ENCODE measurements at regions not wholly inside any gene's neighbourhood (a gene's known extent, or its start where the extent isn't known, plus 50 kb on each side); places are given as distances from the start of the nearest gene placed in this dataset.

DNA sequence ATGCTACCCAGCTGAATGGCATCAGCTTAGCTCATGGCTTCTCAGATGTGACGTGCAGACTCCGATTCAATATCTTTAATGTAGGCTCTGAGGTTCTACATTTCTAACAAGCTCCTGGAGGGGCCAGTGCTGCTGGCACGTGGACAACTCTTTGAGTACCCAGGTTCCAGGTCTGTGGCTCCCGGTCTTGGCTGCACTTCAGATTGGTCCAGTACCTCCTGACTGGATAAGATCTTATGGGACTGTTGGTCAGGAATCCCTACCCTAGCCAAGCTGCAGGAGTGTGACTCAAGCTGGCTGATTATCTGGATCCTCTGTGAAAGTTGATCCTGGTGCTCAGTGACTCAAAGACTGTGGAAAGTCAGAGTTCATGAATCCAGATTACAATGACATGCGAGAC, 222.1 kb downstream of the ANKRD30B start:
- TF ChIP-seq, protein P1, sequence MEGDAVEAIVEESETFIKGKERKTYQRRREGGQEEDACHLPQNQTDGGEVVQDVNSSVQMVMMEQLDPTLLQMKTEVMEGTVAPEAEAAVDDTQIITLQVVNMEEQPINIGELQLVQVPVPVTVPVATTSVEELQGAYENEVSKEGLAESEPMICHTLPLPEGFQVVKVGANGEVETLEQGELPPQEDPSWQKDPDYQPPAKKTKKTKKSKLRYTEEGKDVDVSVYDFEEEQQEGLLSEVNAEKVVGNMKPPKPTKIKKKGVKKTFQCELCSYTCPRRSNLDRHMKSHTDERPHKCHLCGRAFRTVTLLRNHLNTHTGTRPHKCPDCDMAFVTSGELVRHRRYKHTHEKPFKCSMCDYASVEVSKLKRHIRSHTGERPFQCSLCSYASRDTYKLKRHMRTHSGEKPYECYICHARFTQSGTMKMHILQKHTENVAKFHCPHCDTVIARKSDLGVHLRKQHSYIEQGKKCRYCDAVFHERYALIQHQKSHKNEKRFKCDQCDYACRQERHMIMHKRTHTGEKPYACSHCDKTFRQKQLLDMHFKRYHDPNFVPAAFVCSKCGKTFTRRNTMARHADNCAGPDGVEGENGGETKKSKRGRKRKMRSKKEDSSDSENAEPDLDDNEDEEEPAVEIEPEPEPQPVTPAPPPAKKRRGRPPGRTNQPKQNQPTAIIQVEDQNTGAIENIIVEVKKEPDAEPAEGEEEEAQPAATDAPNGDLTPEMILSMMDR (IDR thresholded peaks at IDR 0.05): no peak
- TF ChIP-seq POLR2A (IDR thresholded peaks at IDR 0.05): no peak
- TF ChIP-seq EP300 (IDR thresholded peaks at IDR 0.05): no peak

Data from ovary (tissue), 3 donors.